ENCODE measurements at regions not wholly inside any gene's neighbourhood (a gene's known extent, or its start where the extent isn't known, plus 50 kb on each side); places are given as distances from the start of the nearest gene placed in this dataset.

GRCh38 chr6:166810864-166811263 is 145.5 kb downstream of the RNASET2 start:
- ATAC-seq (no peak), DNase-seq (no peak)
- Histone ChIP-seq H3K36me3 (ENCODE audit: insufficient read depth in 1 of 2, low read depth in 1 of 2) (no peaks in the 10 kb centered on the region), H3K27me3 (ENCODE audit: insufficient read depth in 3 of 3, low read length in 2 of 3) (peaks cover 0 to 5% (median 3%) of the 10 kb centered on the region in 3 donors), H3K4me3 (no peak overlapping the region), H3K27ac (no peak overlapping the region), H3K4me1 (no peaks in the 10 kb centered on the region), H3K9me3 (peaks cover 11% of the 10 kb centered on the region)
- intact Hi-C loops (cut with DNase I) = no loop called here
- 74 to 92% (median 82%) methylated on average over 6 of the region's 6 CpGs for WGBS, 3 donors
- no peak for TF ChIP-seq CTCF (IDR thresholded peaks at IDR 0.05)

DNA sequence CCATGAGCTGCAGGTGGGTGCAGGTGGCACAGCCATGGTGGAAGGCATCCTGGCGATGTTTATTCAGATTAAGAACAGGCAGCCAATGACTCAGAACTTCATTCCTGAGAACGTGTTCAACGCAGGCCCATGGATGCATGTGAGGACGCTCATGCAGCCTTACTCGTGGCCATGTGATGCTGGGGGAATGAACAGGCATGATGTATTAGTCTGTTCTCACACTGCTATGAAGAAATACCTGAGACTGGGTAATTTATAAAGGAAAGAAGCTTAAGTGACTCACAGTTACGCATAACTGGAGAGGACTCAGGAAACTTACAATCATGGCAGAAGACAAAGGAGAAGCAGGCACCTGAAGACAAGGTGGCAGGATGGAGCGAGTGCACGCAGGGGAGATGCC is 146.6 kb downstream of the RNASET2 start:
- DNase-seq (no peak), ATAC-seq (no peak)
- Histone ChIP-seq H3K9me3 (peaks cover 22% of the 10 kb centered on the region), H3K4me3 (no peak overlapping the region), H3K27me3 (ENCODE audit: insufficient read depth in 3 of 3, low read length in 2 of 3) (peaks cover 0 to 5% (median 3%) of the 10 kb centered on the region in 3 donors), H3K4me1 (no peaks in the 10 kb centered on the region), H3K27ac (no peak overlapping the region), H3K36me3 (ENCODE audit: insufficient read depth in 1 of 2, low read depth in 1 of 2) (no peaks in the 10 kb centered on the region)
- intact Hi-C loops (cut with DNase I) = no loop called here
- no peak for TF ChIP-seq CTCF (IDR thresholded peaks at IDR 0.05)
- WGBS, 3 donors = 75 to 86% (median 82%) methylated on average over 8 of the region's 8 CpGs

DNA sequence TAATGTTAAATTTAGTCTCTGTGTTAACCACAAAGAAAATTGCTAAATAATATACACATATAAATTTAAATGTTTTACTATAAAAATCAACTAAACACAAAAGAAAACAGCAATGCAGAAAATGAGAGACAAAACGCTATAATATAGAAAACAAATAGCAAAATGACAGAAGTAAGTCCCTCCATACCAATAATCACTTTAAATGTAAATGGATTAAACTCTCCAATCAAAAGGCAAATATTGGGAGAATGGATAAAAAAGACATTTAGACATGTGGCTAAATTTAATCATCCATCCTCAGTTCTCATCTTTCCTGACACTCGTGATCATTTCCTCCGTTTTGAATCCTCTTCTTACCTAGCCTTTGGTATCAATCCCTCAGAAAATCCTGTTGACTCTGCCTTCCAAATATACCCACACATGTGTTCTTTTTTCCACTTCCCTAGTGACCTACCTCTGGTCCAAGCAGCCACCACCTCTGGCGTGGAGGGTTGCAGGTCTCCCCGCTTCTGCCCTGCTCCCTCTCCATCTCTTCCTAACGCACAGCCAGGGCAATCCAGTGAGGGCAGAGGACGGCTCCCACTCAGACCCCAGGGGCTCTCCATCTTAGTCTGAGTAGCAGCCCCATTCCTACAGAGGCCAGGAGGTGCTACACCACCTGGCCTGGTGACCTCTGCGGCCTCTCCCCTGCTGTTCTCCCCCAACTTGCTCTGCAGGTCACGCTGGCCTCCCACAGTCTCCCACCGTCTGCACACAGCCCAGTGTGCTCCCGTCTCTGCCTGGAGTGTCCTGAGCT is 149.2 kb downstream of the RNASET2 start:
- ATAC-seq (no peak), DNase-seq (no peak)
- no peaks in the 10 kb centered on the region for H3K36me3 ChIP-seq (ENCODE audit: insufficient read depth in 1 of 2, low read depth in 1 of 2)
- peaks cover 0 to 5% (median 3%) of the 10 kb centered on the region in 3 donors for H3K27me3 ChIP-seq (ENCODE audit: insufficient read depth in 3 of 3, low read length in 2 of 3)
- 89 to 92% (median 91%) methylated on average over 11 of the region's 11 CpGs for WGBS, 3 donors
- H3K9me3 ChIP-seq = peaks cover 22% of the 10 kb centered on the region
- intact Hi-C loops (cut with DNase I) = no loop called here
- TF ChIP-seq CTCF (IDR thresholded peaks at IDR 0.05) = no peak
- H3K27ac ChIP-seq = no peak overlapping the region
- H3K4me1 ChIP-seq = no peaks in the 10 kb centered on the region
- no peak overlapping the region for H3K4me3 ChIP-seq

GRCh38 chr6:166806217-166806838 is 150.0 kb downstream of the RNASET2 start:
- intact Hi-C loops (cut with DNase I) = no loop called here
- WGBS, 3 donors = 84 to 95% (median 93%) methylated on average over 1 of the region's 1 CpG
- Histone ChIP-seq H3K4me1 (no peaks in the 10 kb centered on the region), H3K27me3 (ENCODE audit: insufficient read depth in 3 of 3, low read length in 2 of 3) (peaks cover 0 to 5% (median 3%) of the 10 kb centered on the region in 3 donors), H3K27ac (no peak overlapping the region), H3K36me3 (ENCODE audit: insufficient read depth in 1 of 2, low read depth in 1 of 2) (no peaks in the 10 kb centered on the region), H3K4me3 (no peak overlapping the region), H3K9me3 (peaks cover 22% of the 10 kb centered on the region)
- no peak for TF ChIP-seq CTCF (IDR thresholded peaks at IDR 0.05)
- DNase-seq (no peak), ATAC-seq (no peak)

All from psoas muscle (tissue), 7 donors.